ENCODE measurements at regions not wholly inside any gene's neighbourhood (a gene's known extent, or its start where the extent isn't known, plus 50 kb on each side); places are given as distances from the start of the nearest gene placed in this dataset.

DNA sequence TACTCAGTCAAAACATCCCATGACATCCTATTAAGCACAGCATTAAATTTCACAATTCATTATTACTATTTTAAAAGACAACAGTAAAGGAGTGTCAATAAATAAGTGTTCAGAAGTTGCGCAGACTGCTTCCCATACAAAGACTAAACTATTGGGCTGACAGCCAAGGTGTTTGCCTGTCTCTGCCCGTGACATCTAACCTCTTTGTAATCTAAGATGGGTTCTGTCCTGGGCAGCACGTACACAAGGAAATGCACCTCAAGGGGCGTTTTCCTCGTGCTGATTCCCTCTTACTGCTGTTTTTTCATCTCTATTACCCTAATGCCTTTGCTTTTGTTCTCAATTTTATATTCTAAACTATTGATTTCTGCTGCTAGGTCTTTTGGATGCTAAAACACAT lies 216.3 kb downstream of the NHLRC3 start:
- no peak for TF ChIP-seq ZNF586 (CRISPR knock-in tag; conservative IDR thresholded peaks at IDR 0.05)
- no peak for TF ChIP-seq ZNF274 (IDR thresholded peaks at IDR 0.05; ENCODE audit: borderline replicate concordance, low read depth, low read length)
- TF ChIP-seq TAF15 (IDR thresholded peaks at IDR 0.05; ENCODE audit: low read depth, low read length): no peak
- no peak for TF ChIP-seq YY1 (IDR thresholded peaks at IDR 0.05; ENCODE audit: borderline replicate concordance in 1 of 3, control insufficient read depth in 1 of 3, extremely low read depth in 1 of 3, insufficient read depth in 3 of 3, insufficient read length in 1 of 3, insufficient replicate concordance in 2 of 3, low read depth in 1 of 3, low read length in 2 of 3)
- TF ChIP-seq, protein P1, sequence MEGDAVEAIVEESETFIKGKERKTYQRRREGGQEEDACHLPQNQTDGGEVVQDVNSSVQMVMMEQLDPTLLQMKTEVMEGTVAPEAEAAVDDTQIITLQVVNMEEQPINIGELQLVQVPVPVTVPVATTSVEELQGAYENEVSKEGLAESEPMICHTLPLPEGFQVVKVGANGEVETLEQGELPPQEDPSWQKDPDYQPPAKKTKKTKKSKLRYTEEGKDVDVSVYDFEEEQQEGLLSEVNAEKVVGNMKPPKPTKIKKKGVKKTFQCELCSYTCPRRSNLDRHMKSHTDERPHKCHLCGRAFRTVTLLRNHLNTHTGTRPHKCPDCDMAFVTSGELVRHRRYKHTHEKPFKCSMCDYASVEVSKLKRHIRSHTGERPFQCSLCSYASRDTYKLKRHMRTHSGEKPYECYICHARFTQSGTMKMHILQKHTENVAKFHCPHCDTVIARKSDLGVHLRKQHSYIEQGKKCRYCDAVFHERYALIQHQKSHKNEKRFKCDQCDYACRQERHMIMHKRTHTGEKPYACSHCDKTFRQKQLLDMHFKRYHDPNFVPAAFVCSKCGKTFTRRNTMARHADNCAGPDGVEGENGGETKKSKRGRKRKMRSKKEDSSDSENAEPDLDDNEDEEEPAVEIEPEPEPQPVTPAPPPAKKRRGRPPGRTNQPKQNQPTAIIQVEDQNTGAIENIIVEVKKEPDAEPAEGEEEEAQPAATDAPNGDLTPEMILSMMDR (IDR thresholded peaks at IDR 0.05 in 2 of 3, conservative IDR thresholded peaks at IDR 0.05 in 1 of 3; ENCODE audit: insufficient read depth in 2 of 3, low read depth in 1 of 3, low read length in 3 of 3): no peak
- no peak for TF ChIP-seq JUND (IDR thresholded peaks at IDR 0.05; ENCODE audit: borderline replicate concordance, low read depth, low read length)
- no peak for TF ChIP-seq JUND (tag; IDR thresholded peaks at IDR 0.05; ENCODE audit: borderline replicate concordance, low read depth, low read length)
- no peak for TF ChIP-seq ZBTB7A (IDR thresholded peaks at IDR 0.05; ENCODE audit: borderline replicate concordance, control insufficient read depth, low read depth, low read length)
- TF ChIP-seq EP300 (IDR thresholded peaks at IDR 0.05; ENCODE audit: low read length): no peak
- TF ChIP-seq ELF1 (tag; IDR thresholded peaks at IDR 0.05): no peak
- TF ChIP-seq PCBP1 (IDR thresholded peaks at IDR 0.05; ENCODE audit: low read depth, low read length, poor library complexity, severe bottlenecking): no peak
- TF ChIP-seq ZHX1 (conservative IDR thresholded peaks at IDR 0.05; ENCODE audit: low read length): no peak
- TF ChIP-seq TARDBP (IDR thresholded peaks at IDR 0.05): no peak
